Astrocyte (in vitro differentiated cells and primary cell): ENCODE measurements at regions not wholly inside any gene's neighbourhood (a gene's known extent, or its start where the extent isn't known, plus 50 kb on each side); places are given as distances from the start of the nearest gene placed in this dataset.

Experiments
- EZH2 ChIP-seq: IDR thresholded peaks from 2 replicates; pipeline ENCODE4 v1.6.1; 2012; ENCODE audit warnings: mild to moderate bottlenecking, low read length, inconsistent platforms; ENCODE audit not compliant: insufficient read depth
- TF ChIP-seq, protein P1 (sequence below): IDR thresholded peaks from 2 replicates; pipeline ENCODE4 v1.5.1; 2011; ENCODE audit warnings: low read depth, mild to moderate bottlenecking, inconsistent platforms, low read length, moderate library complexity; ENCODE audit not compliant: insufficient read depth

DNA sequence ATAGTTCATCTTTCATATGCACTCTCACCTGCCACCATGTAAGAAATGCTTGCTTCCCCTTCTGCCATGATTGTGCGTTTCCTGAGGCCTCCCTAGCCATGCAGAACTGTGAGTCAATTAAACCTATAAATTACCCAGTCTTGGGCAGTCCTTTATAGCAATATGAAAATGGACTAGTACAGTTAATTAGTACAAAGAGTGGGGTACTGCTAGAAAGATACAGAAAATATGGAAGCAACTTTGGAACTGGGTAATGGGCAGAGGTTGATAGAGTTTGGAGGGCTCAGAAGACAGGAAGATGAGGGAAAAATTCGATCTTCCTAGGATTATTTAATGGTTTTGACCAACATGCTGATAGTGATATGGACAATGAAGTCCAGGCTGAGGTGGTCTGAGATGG, 246.9 kb downstream of the CGGBP1 start:
- TF ChIP-seq, protein P1, sequence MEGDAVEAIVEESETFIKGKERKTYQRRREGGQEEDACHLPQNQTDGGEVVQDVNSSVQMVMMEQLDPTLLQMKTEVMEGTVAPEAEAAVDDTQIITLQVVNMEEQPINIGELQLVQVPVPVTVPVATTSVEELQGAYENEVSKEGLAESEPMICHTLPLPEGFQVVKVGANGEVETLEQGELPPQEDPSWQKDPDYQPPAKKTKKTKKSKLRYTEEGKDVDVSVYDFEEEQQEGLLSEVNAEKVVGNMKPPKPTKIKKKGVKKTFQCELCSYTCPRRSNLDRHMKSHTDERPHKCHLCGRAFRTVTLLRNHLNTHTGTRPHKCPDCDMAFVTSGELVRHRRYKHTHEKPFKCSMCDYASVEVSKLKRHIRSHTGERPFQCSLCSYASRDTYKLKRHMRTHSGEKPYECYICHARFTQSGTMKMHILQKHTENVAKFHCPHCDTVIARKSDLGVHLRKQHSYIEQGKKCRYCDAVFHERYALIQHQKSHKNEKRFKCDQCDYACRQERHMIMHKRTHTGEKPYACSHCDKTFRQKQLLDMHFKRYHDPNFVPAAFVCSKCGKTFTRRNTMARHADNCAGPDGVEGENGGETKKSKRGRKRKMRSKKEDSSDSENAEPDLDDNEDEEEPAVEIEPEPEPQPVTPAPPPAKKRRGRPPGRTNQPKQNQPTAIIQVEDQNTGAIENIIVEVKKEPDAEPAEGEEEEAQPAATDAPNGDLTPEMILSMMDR = no peak
- no peak for TF ChIP-seq EZH2
